ENCODE measurements at regions not wholly inside any gene's neighbourhood (a gene's known extent, or its start where the extent isn't known, plus 50 kb on each side); places are given as distances from the start of the nearest gene placed in this dataset.

GRCh38 chr10:88086187-88086960 lies 222.9 kb downstream of the PTEN start:
- DNase-seq (ENCODE audit: low read depth), result no peak
- no peak for TF ChIP-seq CTCF (IDR thresholded peaks at IDR 0.05; ENCODE audit: low read length, missing control alignments)

GRCh38 chr10:88088441-88089340 lies 225.3 kb downstream of the PTEN start:
- H3K4me3 ChIP-seq (replicated peaks; ENCODE audit: low read depth, low read length), result no peak overlapping the region
- no peak for DNase-seq (ENCODE audit: low read depth)
- no peak for TF ChIP-seq CTCF (IDR thresholded peaks at IDR 0.05; ENCODE audit: low read length, missing control alignments)

More at GRCh38 chr10:88086187-88086960, 222.9 kb downstream of the PTEN start:
- H3K4me3 ChIP-seq (replicated peaks; ENCODE audit: low read depth, low read length), result no peak overlapping the region

GRCh38 chr10:88089498-88089897 lies 226.1 kb downstream of the PTEN start:
- DNase-seq (ENCODE audit: low read depth), result no peak
- H3K4me3 ChIP-seq (replicated peaks; ENCODE audit: low read depth, low read length), result no peak overlapping the region
- TF ChIP-seq CTCF (IDR thresholded peaks at IDR 0.05; ENCODE audit: low read length, missing control alignments), result no peak

- TF ChIP-seq CTCF (IDR thresholded peaks at IDR 0.05; ENCODE audit: low read length, missing control alignments), result no peak
- H3K4me3 ChIP-seq (replicated peaks; ENCODE audit: low read depth, low read length), result no peak overlapping the region
- no peak for DNase-seq (ENCODE audit: low read depth)
These were observed 227.3 kb downstream of the PTEN start for GRCh38 chr10:88090568-88091214.

DNA sequence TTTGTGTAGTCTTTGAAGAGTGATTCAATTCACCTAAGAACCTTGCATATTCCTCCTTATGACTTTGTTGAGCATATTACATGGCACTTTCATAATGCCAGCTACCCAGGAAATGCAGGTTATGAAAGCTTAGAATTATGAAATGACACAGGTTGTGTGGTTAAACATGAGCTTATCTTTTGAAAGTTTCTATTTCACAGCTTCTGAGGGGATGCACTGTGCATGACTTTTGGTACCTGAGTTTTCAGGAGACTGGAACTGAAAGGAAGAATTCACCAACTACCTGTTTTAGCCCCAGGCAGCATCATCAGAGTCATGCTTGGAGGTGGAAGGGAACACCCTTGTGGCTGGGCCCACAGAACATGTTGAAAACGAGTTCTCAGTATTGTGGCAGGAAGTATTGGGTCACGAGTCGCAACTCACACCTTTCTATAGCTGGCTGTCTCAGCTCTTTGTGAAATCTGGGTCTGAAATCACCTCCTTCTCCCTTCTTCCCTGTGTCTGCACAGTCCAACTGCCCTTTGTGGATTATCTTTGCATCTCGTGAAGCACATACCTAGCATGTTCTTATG lies 228.2 kb downstream of the PTEN start:
- H3K4me3 ChIP-seq (replicated peaks; ENCODE audit: low read depth, low read length), result no peak overlapping the region
- TF ChIP-seq CTCF (IDR thresholded peaks at IDR 0.05; ENCODE audit: low read length, missing control alignments), result no peak
- DNase-seq (ENCODE audit: low read depth), result no peak

DNA sequence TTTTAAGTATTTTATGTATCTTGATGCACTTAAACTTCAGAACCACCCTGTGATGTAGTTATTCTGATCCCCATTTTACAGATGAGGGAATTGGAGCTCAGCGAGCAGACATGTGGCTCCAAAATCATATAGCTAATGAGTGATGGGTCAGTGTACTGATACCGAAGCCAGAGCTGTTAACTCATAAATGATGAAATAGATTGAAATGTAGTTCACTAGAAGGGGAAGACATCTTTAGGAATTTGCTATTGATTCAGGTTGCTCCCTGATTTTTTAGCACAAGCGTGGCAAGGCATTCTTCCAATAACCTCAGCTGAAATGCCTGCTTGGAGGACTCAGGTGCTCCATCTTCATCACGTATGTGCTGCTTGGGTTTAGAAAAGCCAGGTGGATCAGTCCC lies 228.8 kb downstream of the PTEN start:
- H3K4me3 ChIP-seq (replicated peaks; ENCODE audit: low read depth, low read length), result no peak overlapping the region
- no peak for DNase-seq (ENCODE audit: low read depth)
- no peak for TF ChIP-seq CTCF (IDR thresholded peaks at IDR 0.05; ENCODE audit: low read length, missing control alignments)

Measured in fibroblast of pulmonary artery (primary cell).